ENCODE measurements at regions not wholly inside any gene's neighbourhood (a gene's known extent, or its start where the extent isn't known, plus 50 kb on each side); places are given as distances from the start of the nearest gene placed in this dataset.

- no peaks in the 10 kb centered on the region for H3K4me1 ChIP-seq
- no peak for DNase-seq (ENCODE audit: extremely low spot score in 2 of 2)
- no peak overlapping the region for H3K4me3 ChIP-seq
- no peaks in the 10 kb centered on the region for H3K27me3 ChIP-seq
- no peaks in the 10 kb centered on the region for H3K9me3 ChIP-seq
- H3K36me3 ChIP-seq, result no peaks in the 10 kb centered on the region
- TF ChIP-seq POLR2AphosphoS5 (IDR thresholded peaks at IDR 0.05; ENCODE audit: insufficient read depth in 1 of 2, low read depth in 1 of 2) (no peak), CTCF (IDR thresholded peaks at IDR 0.05) (no peak), POLR2A (IDR thresholded peaks at IDR 0.05) (no peak)
- intact Hi-C loops (cut with DNase I), result no loop called here
- H3K27ac ChIP-seq, result no peak overlapping the region
These were observed 204.2 kb downstream of the TAF11L14 start for GRCh38 chr5:17838469-17838868.

GRCh38 chr5:17839848-17840247 is 205.6 kb downstream of the TAF11L14 start:
- H3K36me3 ChIP-seq, result no peaks in the 10 kb centered on the region
- no peaks in the 10 kb centered on the region for H3K27me3 ChIP-seq
- no peaks in the 10 kb centered on the region for H3K4me1 ChIP-seq
- no peak overlapping the region for H3K27ac ChIP-seq
- no peak overlapping the region for H3K4me3 ChIP-seq
- intact Hi-C loops (cut with DNase I), result no loop called here
- DNase-seq (ENCODE audit: extremely low spot score in 2 of 2), result no peak
- H3K9me3 ChIP-seq, result no peaks in the 10 kb centered on the region
- TF ChIP-seq POLR2AphosphoS5 (IDR thresholded peaks at IDR 0.05; ENCODE audit: insufficient read depth in 1 of 2, low read depth in 1 of 2) (no peak), CTCF (IDR thresholded peaks at IDR 0.05) (no peak), POLR2A (IDR thresholded peaks at IDR 0.05) (no peak)

DNA sequence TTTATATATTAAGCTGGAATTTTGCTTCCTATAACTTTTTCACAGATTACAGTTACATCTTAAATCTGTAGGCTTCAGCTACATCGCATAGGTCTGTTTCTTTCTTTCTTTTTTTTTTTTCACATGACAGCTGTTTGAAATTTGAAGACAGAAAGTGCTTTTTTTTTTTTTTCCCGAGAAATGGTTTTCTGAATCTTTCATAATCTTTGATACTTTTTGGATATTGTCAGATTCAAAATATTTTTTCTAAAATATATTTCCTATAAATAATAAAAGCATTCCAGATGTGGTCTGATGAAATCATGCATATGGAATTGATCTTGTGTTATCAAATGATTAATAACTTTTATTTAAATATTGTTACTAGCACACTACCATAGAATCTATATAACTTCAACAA is 212.2 kb downstream of the TAF11L14 start:
- Histone ChIP-seq H3K27me3 (no peaks in the 10 kb centered on the region), H3K9me3 (no peaks in the 10 kb centered on the region), H3K4me1 (no peaks in the 10 kb centered on the region), H3K4me3 (no peak overlapping the region), H3K27ac (no peak overlapping the region), H3K36me3 (no peaks in the 10 kb centered on the region)
- intact Hi-C loops (cut with DNase I), result no loop called here
- TF ChIP-seq POLR2A (IDR thresholded peaks at IDR 0.05) (no peak), POLR2AphosphoS5 (IDR thresholded peaks at IDR 0.05; ENCODE audit: insufficient read depth in 1 of 2, low read depth in 1 of 2) (no peak), CTCF (IDR thresholded peaks at IDR 0.05) (no peak)
- DNase-seq (ENCODE audit: extremely low spot score in 2 of 2), result no peak

DNA sequence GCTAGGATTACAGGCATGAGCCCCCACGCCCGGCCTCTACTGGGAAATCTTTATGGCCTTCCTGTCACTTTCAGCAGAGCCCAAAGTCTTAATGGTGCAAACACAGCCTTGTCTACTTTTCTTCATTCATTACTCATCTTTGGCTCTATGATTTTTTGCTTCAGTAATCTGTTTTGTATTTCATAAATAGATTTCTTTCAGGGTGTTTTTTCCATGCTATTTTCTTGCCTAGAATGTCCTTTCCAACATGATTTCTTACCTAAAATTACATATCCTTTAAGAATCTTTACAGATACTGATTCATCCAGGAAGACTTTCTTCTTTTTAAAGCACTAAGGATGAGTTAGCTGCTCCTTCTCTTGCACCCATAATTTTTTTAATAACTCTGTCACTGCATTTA is 213.0 kb downstream of the TAF11L14 start:
- Histone ChIP-seq H3K4me3 (no peak overlapping the region), H3K9me3 (no peaks in the 10 kb centered on the region), H3K27ac (no peak overlapping the region), H3K36me3 (no peaks in the 10 kb centered on the region), H3K27me3 (no peaks in the 10 kb centered on the region), H3K4me1 (no peaks in the 10 kb centered on the region)
- intact Hi-C loops (cut with DNase I), result no loop called here
- TF ChIP-seq CTCF (IDR thresholded peaks at IDR 0.05) (no peak), POLR2AphosphoS5 (IDR thresholded peaks at IDR 0.05; ENCODE audit: insufficient read depth in 1 of 2, low read depth in 1 of 2) (no peak), POLR2A (IDR thresholded peaks at IDR 0.05) (no peak)
- no peak for DNase-seq (ENCODE audit: extremely low spot score in 2 of 2)

DNA sequence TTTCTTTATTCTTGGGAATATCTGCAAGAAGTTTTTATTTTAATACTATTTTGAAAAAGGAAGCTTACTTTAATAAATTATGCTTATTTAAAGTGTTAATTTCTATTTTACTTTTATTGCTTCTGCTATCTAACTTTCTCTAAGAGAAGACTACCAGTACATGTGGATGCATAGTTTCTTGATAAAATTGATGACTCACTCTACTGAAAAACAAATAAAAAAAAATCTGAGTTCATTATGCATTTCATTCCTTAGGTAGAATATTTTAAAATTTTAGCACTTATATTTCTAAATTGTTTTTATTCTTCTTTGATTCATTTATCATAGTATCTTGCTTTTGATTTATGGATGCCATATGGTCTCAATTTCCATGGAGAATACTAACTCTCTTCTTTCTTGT is 217.9 kb downstream of the TAF11L14 start:
- Histone ChIP-seq H3K36me3 (no peaks in the 10 kb centered on the region), H3K9me3 (no peaks in the 10 kb centered on the region), H3K4me3 (no peak overlapping the region), H3K27me3 (no peaks in the 10 kb centered on the region), H3K4me1 (no peaks in the 10 kb centered on the region), H3K27ac (no peak overlapping the region)
- TF ChIP-seq CTCF (IDR thresholded peaks at IDR 0.05) (no peak), POLR2AphosphoS5 (IDR thresholded peaks at IDR 0.05; ENCODE audit: insufficient read depth in 1 of 2, low read depth in 1 of 2) (no peak), POLR2A (IDR thresholded peaks at IDR 0.05) (no peak)
- no peak for DNase-seq (ENCODE audit: extremely low spot score in 2 of 2)
- intact Hi-C loops (cut with DNase I), result no loop called here

All from vagina (tissue), 2 donors.